Keratinocyte (primary cell): ENCODE measurements at regions not wholly inside any gene's neighbourhood (a gene's known extent, or its start where the extent isn't known, plus 50 kb on each side); places are given as distances from the start of the nearest gene placed in this dataset.
A peak's percentile ranks its signal among the peaks of the same experiment; 100 is the strongest.

ENCODE experiments used
- DNase-seq: peaks from one replicate; pipeline ENCODE4 v3.0.0-alpha.2; 2011; ENCODE audit warnings: low read depth, missing footprints, low spot score
- FAIRE-seq: peaks from 2 replicates; lab custom pipeline; 2011; peaks lifted over from hg19 to GRCh38; lab: Jason Lieb, UNC
- H2AFZ ChIP-seq: 2 replicates; pipeline ENCODE4 v1.6.0; 2012; ENCODE audit warnings: low read length, control low read depth, inconsistent platforms; ENCODE audit not compliant: control insufficient read depth
- H3K27ac ChIP-seq: 2 replicates; pipeline ENCODE4 v1.5.1; 2011; ENCODE audit warnings: low read length; ENCODE audit not compliant: control insufficient read depth, insufficient read depth
- H3K27me3 ChIP-seq: 3 replicates; pipeline ENCODE4 v1.6.0; 2011; ENCODE audit warnings: low read length; ENCODE audit not compliant: control insufficient read depth, insufficient read depth; ENCODE audit errors: extremely low read depth
- H3K36me3 ChIP-seq, 2 experiments: 2 replicates in 1 of 2; 3 replicates in 1 of 2; pipeline ENCODE4 v1.5.1; 2011; ENCODE audit warnings: low read length in 2 of 2, mild to moderate bottlenecking in 1 of 2; ENCODE audit not compliant: control insufficient read depth in 2 of 2, insufficient read depth in 2 of 2; ENCODE audit errors: extremely low read depth in 1 of 2
- H3K4me1 ChIP-seq: 3 replicates; pipeline ENCODE4 v1.5.1; 2011; ENCODE audit warnings: low read length; ENCODE audit not compliant: control insufficient read depth, insufficient read depth; ENCODE audit errors: extremely low read depth
- H3K4me2 ChIP-seq: 3 replicates; pipeline ENCODE4 v1.6.0; 2011; ENCODE audit warnings: low read depth, low read length; ENCODE audit not compliant: control insufficient read depth, insufficient read depth; ENCODE audit errors: extremely low read depth
- H3K4me3 ChIP-seq, 3 experiments: fragments of 200-600 bp in 1 of 3; sonication (generic) in 1 of 3; 2 replicates in 2 of 3; 3 replicates in 1 of 3; pipeline ENCODE4 v1.5.1; 2011 to 2016; ENCODE audit warnings: low read length in 3 of 3, mild to moderate bottlenecking in 3 of 3, control low read depth in 2 of 3, inconsistent platforms in 1 of 3, low read depth in 1 of 3, mixed read lengths in 1 of 3, mixed run types in 1 of 3, moderate library complexity in 1 of 3; ENCODE audit not compliant: control insufficient read depth in 2 of 3, insufficient read depth in 2 of 3; ENCODE audit errors: extremely low read depth in 1 of 3
- H3K79me2 ChIP-seq: 2 replicates; pipeline ENCODE4 v1.6.0; 2012; ENCODE audit warnings: low read length; ENCODE audit not compliant: control insufficient read depth, insufficient read depth
- H3K9ac ChIP-seq: 3 replicates; pipeline ENCODE4 v1.6.0; 2011; ENCODE audit warnings: low read length; ENCODE audit not compliant: control insufficient read depth, insufficient read depth; ENCODE audit errors: extremely low read depth
- H3K9me1 ChIP-seq: 3 replicates; pipeline ENCODE4 v1.6.0; 2011; ENCODE audit warnings: low read length; ENCODE audit not compliant: control insufficient read depth, insufficient read depth; ENCODE audit errors: extremely low read depth
- H3K9me3 ChIP-seq: 2 replicates; pipeline ENCODE4 v1.5.1; 2012; ENCODE audit warnings: low read depth, low read length; ENCODE audit not compliant: control insufficient read depth
- H4K20me1 ChIP-seq: 3 replicates; pipeline ENCODE4 v1.6.0; 2011; ENCODE audit warnings: low read length; ENCODE audit not compliant: control insufficient read depth, insufficient read depth; ENCODE audit errors: extremely low read depth
- CTCF ChIP-seq, 3 experiments: IDR thresholded peaks in 1 of 3; conservative IDR thresholded peaks in 1 of 3; optimal IDR thresholded peaks in 1 of 3; 2 replicates in 2 of 3; 3 replicates in 1 of 3; pipeline versions ENCODE3 to v1.5.1; 2011; ENCODE audit warnings: low read length in 3 of 3, mild to moderate bottlenecking in 3 of 3, moderate library complexity in 2 of 3, control low read depth in 1 of 3, inconsistent platforms in 1 of 3; ENCODE audit not compliant: insufficient read depth in 2 of 3; ENCODE audit errors: extremely low read depth in 1 of 3
- EZH2 ChIP-seq: IDR thresholded peaks from one replicate; pipeline ENCODE4 v1.6.1; 2012; ENCODE audit warnings: inconsistent platforms, mild to moderate bottlenecking, low read length, moderate library complexity
- dilution Hi-C: fragments of 300-500 bp; cut with MboI; formaldehyde crosslinking; loops from one replicate; pipeline ENCODE4 v1.7.0; 2020; ENCODE audit warnings: low sequenced_read_pairs; ENCODE audit not compliant: extremely low pct_ligation_motif_present

DNA sequence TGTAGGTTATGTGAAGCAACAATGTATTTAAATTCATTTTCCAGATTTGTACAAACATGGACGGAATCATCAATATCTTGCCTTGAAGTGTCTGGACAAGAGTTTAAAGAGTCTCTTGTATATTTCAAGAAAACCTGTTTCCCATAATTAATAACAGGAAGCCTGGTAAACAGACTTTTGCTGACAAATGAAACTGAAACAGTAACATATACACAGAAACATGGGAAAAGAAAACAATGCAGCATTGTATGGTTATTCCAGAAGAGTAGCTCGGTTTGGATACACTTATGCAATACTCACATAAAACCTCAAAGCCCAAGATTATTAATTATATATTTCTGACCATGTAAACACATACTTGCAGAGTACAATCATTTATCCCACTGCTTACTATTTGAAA is 265.5 kb downstream of the PTPRC start:
- Histone ChIP-seq H3K9me1 (no peaks in the 10 kb centered on the region), H3K27ac (peak overlapping the region; percentile 68), H3K4me3 (no peak overlapping the region), H4K20me1 (no peaks in the 10 kb centered on the region), H3K9ac (no peak overlapping the region), H3K4me2 (peak overlapping the region; percentile 45), H3K27me3 (no peaks in the 10 kb centered on the region), H3K79me2 (peaks cover 22% of the 10 kb centered on the region), H3K9me3 (no peaks in the 10 kb centered on the region), H2AFZ (no peak overlapping the region), H3K36me3 (peaks cover 1 to 10% of the 10 kb centered on the region in 2 experiments), H3K4me1 (peaks cover 28% of the 10 kb centered on the region)
- FAIRE-seq, result no peak
- no peak for DNase-seq
- dilution Hi-C loops, result no loop called here
- TF ChIP-seq EZH2 (no peak), CTCF (optimal IDR thresholded peaks at IDR 0.05 in 1 of 3, IDR thresholded peaks at IDR 0.05 in 1 of 3, conservative IDR thresholded peaks at IDR 0.05 in 1 of 3; ENCODE audit: extremely low read depth in 1 of 3, insufficient read depth in 2 of 3, low read length in 3 of 3) (no peak)

DNA sequence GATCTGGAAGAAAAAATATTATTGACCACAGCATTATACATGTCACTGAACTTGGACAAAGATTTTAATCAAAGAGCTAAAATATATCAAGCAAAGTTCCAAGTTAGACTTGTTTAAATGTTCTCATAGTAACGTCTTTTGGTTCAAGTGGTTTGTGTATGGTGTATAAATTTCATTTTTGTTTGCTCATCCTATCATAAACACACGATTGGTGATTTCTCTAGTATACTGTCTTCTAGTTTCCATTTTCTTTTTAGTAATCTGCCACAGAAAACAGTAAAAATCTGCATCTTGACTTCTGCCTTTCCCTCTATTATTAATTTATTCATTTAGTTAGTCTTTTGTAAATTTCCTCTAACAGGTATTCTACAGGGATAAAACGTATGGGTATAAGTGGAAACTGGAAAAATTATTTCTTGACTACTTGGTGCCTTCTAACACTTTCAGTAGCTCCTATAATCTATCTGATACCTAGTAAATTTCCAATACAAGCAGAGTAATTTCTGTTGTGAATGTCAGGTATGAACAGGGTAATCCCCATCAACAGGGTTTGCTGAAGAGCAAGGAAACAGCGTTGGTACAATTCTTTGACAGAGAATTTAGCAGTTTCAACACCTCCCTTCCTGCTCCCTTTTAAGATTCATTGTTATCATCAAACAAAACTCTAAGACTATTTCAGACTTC is 268.0 kb downstream of the PTPRC start:
- dilution Hi-C loops, result no loop called here
- Histone ChIP-seq H3K4me1 (peaks cover 33% of the 10 kb centered on the region), H3K4me2 (no peak overlapping the region), H2AFZ (no peak overlapping the region), H4K20me1 (no peaks in the 10 kb centered on the region), H3K36me3 (no peaks in the 10 kb centered on the region), H3K9me3 (no peaks in the 10 kb centered on the region), H3K9me1 (no peaks in the 10 kb centered on the region), H3K79me2 (peaks cover 39% of the 10 kb centered on the region), H3K27ac (no peak overlapping the region), H3K27me3 (no peaks in the 10 kb centered on the region), H3K9ac (no peak overlapping the region), H3K4me3 (no peak overlapping the region)
- FAIRE-seq (no peak), DNase-seq (no peak)
- TF ChIP-seq CTCF (optimal IDR thresholded peaks at IDR 0.05 in 1 of 3, IDR thresholded peaks at IDR 0.05 in 1 of 3, conservative IDR thresholded peaks at IDR 0.05 in 1 of 3; ENCODE audit: extremely low read depth in 1 of 3, insufficient read depth in 2 of 3, low read length in 3 of 3) (no peak), EZH2 (no peak)
